NCI-H128 (cell line): ENCODE measurements at regions not wholly inside any gene's neighbourhood (a gene's known extent, or its start where the extent isn't known, plus 50 kb on each side); places are given as distances from the start of the nearest gene placed in this dataset.
"Not testable (repeated sequence)": the region's sequence is repeated elsewhere in the genome, so short reads cannot be mapped to it uniquely, and the experiment has no call there.

Experiments
- DNase-seq: peaks from one replicate; lab custom pipeline; 2025; ENCODE audit not compliant: unreplicated experiment; lab: John Stamatoyannopoulos, UW

GRCh38 chrX:96182366-96182765 lies 502.3 kb upstream of the DIAPH2 start:
- no peak for DNase-seq

- DNase-seq = no peak
Observed at GRCh38 chrX:96183391-96183790, 501.3 kb upstream of the DIAPH2 start.

GRCh38 chrX:96183843-96184242 lies 500.8 kb upstream of the DIAPH2 start:
- no peak for DNase-seq

GRCh38 chrX:96204928-96205327 lies 479.7 kb upstream of the DIAPH2 start:
- DNase-seq = no peak

GRCh38 chrX:96211953-96212352 lies 472.7 kb upstream of the DIAPH2 start:
- DNase-seq = peak; percentile 45

GRCh38 chrX:96214681-96215080 lies 470.0 kb upstream of the DIAPH2 start:
- not testable (repeated sequence) for DNase-seq

GRCh38 chrX:96224279-96224678 lies 460.4 kb upstream of the DIAPH2 start:
- no peak for DNase-seq

GRCh38 chrX:96244955-96245354 lies 439.7 kb upstream of the DIAPH2 start:
- DNase-seq = no peak

- no peak for DNase-seq
Observed at GRCh38 chrX:96246436-96246835, 438.2 kb upstream of the DIAPH2 start.
